HCT116 (cell line): ENCODE measurements at regions not wholly inside any gene's neighbourhood (a gene's known extent, or its start where the extent isn't known, plus 50 kb on each side); places are given as distances from the start of the nearest gene placed in this dataset.

Experiments
- ATAC-seq: fragments of 200-7000 bp; cut with Tn5 transposase; 2 replicates; pipeline ENCODE4 v1.9.1; 2020; ENCODE audit warnings: mild to moderate bottlenecking, moderate library complexity
- BruUV-seq: library from RNA; stranded (reverse); fragments of 400-500 nt; replicated peaks from 2 replicates; lab custom pipeline; 2021; lab: Mats Ljungman, UMichigan
- CTCF ChIA-PET: fragments of 300-600 bp; sonication (Branson Sonifier 250); formaldehyde crosslinking; loops from one replicate; lab custom pipeline; 2021; ENCODE audit warnings: antibody characterized with exemption; lab: Charles Lee
- POLR2A ChIA-PET: fragments of 300-600, 350-600 bp; sonication (Branson Sonifier 250); formaldehyde crosslinking; loops from one replicate; lab custom pipeline; 2021; ENCODE audit warnings: antibody characterized with exemption; lab: Charles Lee
- RAD21 ChIA-PET, 2 experiments: fragments of 300-600 bp; sonication (Branson Sonifier 250); formaldehyde crosslinking; loops; one replicate each; lab custom pipeline; 2023; ENCODE audit warnings: low total read pairs in 2 of 2; ENCODE audit not compliant: uncharacterized antibody in 2 of 2, unreplicated experiment in 2 of 2, low non-redundant PET in 1 of 2; lab: Charles Lee
- DNase-seq: peaks from one replicate; pipeline ENCODE4 v3.0.0-alpha.2; 2010; ENCODE audit warnings: low read depth, low spot score
- H2AFZ ChIP-seq: fragments of 200-600 bp; shearing (Covaris generic), sonication (generic); 2 replicates; pipeline ENCODE4 v1.6.1; 2017; ENCODE audit warnings: low read depth, mixed run types, mixed read lengths, antibody characterized with exemption, low read length; ENCODE audit not compliant: poor library complexity, severe bottlenecking
- H3K27ac ChIP-seq: 2 replicates; pipeline ENCODE4 v1.5.1; 2012; ENCODE audit warnings: low read depth, low read length
- H3K27me3 ChIP-seq: fragments of 200-600 bp; sonication (generic); 2 replicates; pipeline ENCODE4 v1.6.1; 2016; ENCODE audit warnings: mixed run types, low read length, mixed read lengths; ENCODE audit not compliant: insufficient read depth
- H3K36me3 ChIP-seq, 2 experiments: fragments of 200-500 bp in 1 of 2; fragments of 200-600 bp in 1 of 2; sonication (Bioruptor generic) in 1 of 2; sonication (generic) in 1 of 2; 2 replicates each; pipeline versions ENCODE4 v1.5.1 to v1.6.1; 2014 to 2016; ENCODE audit warnings: low read length in 2 of 2, inconsistent platforms in 1 of 2, mixed read lengths in 1 of 2, mixed run types in 1 of 2; ENCODE audit not compliant: insufficient read depth in 2 of 2, control insufficient read depth in 1 of 2
- H3K4me1 ChIP-seq, 2 experiments: fragments of 200-600 bp in 1 of 2; sonication (generic) in 1 of 2; 2 replicates each; pipeline versions ENCODE4 v1.5.1 to v1.6.1; 2012 to 2017; ENCODE audit warnings: low read length in 2 of 2, inconsistent platforms in 1 of 2, mild to moderate bottlenecking in 1 of 2, mixed read lengths in 1 of 2, mixed run types in 1 of 2, moderate library complexity in 1 of 2; ENCODE audit not compliant: insufficient read depth in 2 of 2, control insufficient read depth in 1 of 2
- H3K4me2 ChIP-seq: fragments of 200-600 bp; sonication (generic); 2 replicates; pipeline ENCODE4 v1.6.1; 2017; ENCODE audit warnings: mixed run types, low read length, mixed read lengths
- H3K4me3 ChIP-seq, 2 experiments: fragments of 200-600 bp in 1 of 2; sonication (generic) in 1 of 2; replicated peaks in 1 of 2; 2 replicates each; pipeline ENCODE4 v1.5.1; 2011 to 2016; ENCODE audit warnings: low read length in 2 of 2, control low read depth in 1 of 2, low read depth in 1 of 2, mild to moderate bottlenecking in 1 of 2, mixed read lengths in 1 of 2, mixed run types in 1 of 2
- H3K79me2 ChIP-seq: fragments of 200-600 bp; sonication (generic); 2 replicates; pipeline ENCODE4 v1.6.1; 2017; ENCODE audit warnings: mild to moderate bottlenecking, mixed run types, low read length, moderate library complexity, mixed read lengths; ENCODE audit not compliant: insufficient read depth
- H3K9ac ChIP-seq: fragments of 200-600 bp; sonication (generic); 2 replicates; pipeline ENCODE4 v1.6.1; 2016; ENCODE audit warnings: low read length, mixed read lengths
- H3K9me2 ChIP-seq: fragments of 200-600 bp; sonication (generic), shearing (Covaris generic); 2 replicates; pipeline ENCODE4 v1.6.1; 2017; ENCODE audit warnings: mixed run types, mild to moderate bottlenecking, moderate library complexity; ENCODE audit not compliant: insufficient read depth
- H3K9me3 ChIP-seq, 2 experiments: fragments of 200-500 bp in 1 of 2; fragments of 200-600 bp in 1 of 2; sonication (Bioruptor generic) in 1 of 2; sonication (generic) in 1 of 2; 2 replicates each; pipeline ENCODE4 v1.6.1; 2014 to 2017; ENCODE audit warnings: low read length in 2 of 2, mixed read lengths in 2 of 2, inconsistent platforms in 1 of 2, low read depth in 1 of 2, mild to moderate bottlenecking in 1 of 2, mixed run types in 1 of 2, moderate library complexity in 1 of 2; ENCODE audit not compliant: control insufficient read depth in 1 of 2, insufficient read depth in 1 of 2
- H4K20me1 ChIP-seq: fragments of 200-600 bp; sonication (generic), shearing (Covaris generic); 2 replicates; pipeline ENCODE4 v1.6.1; 2017; ENCODE audit warnings: mixed run types, mild to moderate bottlenecking, moderate library complexity; ENCODE audit not compliant: insufficient read depth
- CBX3 ChIP-seq: IDR thresholded peaks from 2 replicates; pipeline ENCODE4 v1.6.1; 2012; ENCODE audit warnings: low read depth
- CEBPB ChIP-seq: IDR thresholded peaks from 2 replicates; pipeline ENCODE4 v1.6.1; 2012; ENCODE audit warnings: low read depth
- EGR1 ChIP-seq: IDR thresholded peaks from 2 replicates; pipeline ENCODE4 v1.6.1; 2012; ENCODE audit warnings: low read depth
- EZH2 ChIP-seq: fragments of 200-600 bp; sonication (generic); IDR thresholded peaks from 2 replicates; pipeline ENCODE4 v1.6.1; 2017; ENCODE audit warnings: antibody characterized with exemption, mixed run types
- EZH2phosphoT487 ChIP-seq: fragments of 200-600 bp; IDR thresholded peaks from 2 replicates; pipeline ENCODE4 v1.6.1; 2018; ENCODE audit warnings: antibody characterized with exemption, borderline replicate concordance
- FOSL1 ChIP-seq: IDR thresholded peaks from 2 replicates; pipeline ENCODE4 v1.6.1; 2012; ENCODE audit warnings: low read depth
- JUND ChIP-seq: IDR thresholded peaks from 2 replicates; pipeline ENCODE4 v1.6.1; 2012
- POLR2A ChIP-seq: IDR thresholded peaks from 2 replicates; pipeline ENCODE4 v1.7.0; 2011; ENCODE audit warnings: borderline replicate concordance; ENCODE audit not compliant: insufficient read depth, insufficient read length; ENCODE audit errors: extremely low read depth
- RAD21 ChIP-seq: IDR thresholded peaks from 2 replicates; pipeline ENCODE4 v1.6.1; 2012; ENCODE audit warnings: low read depth, mild to moderate bottlenecking
- SP1 ChIP-seq: IDR thresholded peaks from 2 replicates; pipeline ENCODE4 v1.6.1; 2012; ENCODE audit warnings: low read depth
- SRF ChIP-seq: IDR thresholded peaks from 2 replicates; pipeline ENCODE4 v1.6.1; 2012; ENCODE audit warnings: low read depth
- TCF7L2 ChIP-seq: IDR thresholded peaks from 2 replicates; pipeline ENCODE4 v1.7.0; 2011; ENCODE audit warnings: borderline replicate concordance, inconsistent platforms; ENCODE audit not compliant: insufficient read depth, insufficient read length; ENCODE audit errors: extremely low read depth
- YY1 ChIP-seq: IDR thresholded peaks from 2 replicates; pipeline ENCODE4 v1.6.1; 2011; ENCODE audit warnings: low read length, low read depth, moderate library complexity, mild to moderate bottlenecking; ENCODE audit not compliant: insufficient replicate concordance; ENCODE audit errors: extremely low read depth
- ZNF274 ChIP-seq: fragments of 200-500 bp; sonication (Bioruptor generic); IDR thresholded peaks from 2 replicates; pipeline ENCODE4 v1.6.1; 2014; ENCODE audit warnings: mild to moderate bottlenecking, low read depth, low read length, inconsistent platforms
- intact Hi-C: fragments of 100-400 bp; cut with micrococcal nuclease; formaldehyde crosslinking; loops from 2 replicates; pipeline ENCODE4 v1.10.0; 2022
- TF ChIP-seq, protein P1 (sequence below): IDR thresholded peaks from 2 replicates; pipeline ENCODE4 v1.6.1; 2012

DNA sequence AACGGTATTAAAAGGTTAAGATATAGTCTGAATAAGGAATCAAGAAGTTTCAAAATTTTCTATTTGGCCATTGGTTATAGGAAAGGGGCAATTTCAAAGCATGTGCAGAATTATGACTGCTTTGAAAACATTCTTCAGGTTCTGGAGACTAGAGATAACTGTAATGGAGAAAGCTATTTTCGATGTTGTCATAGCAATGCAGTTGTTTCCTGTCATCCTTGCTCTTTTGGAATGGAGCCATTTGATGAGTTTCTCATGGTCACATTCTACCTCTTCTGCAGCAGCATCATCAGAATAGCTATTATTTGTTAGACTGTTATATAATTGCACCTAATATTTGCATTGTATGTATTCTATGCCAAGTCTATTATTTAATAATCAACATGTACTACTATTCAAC lies 368.2 kb upstream of the NR3C2 start (continued):
- TF ChIP-seq JUND (no peak), EGR1 (no peak), EZH2 (no peak)

DNA sequence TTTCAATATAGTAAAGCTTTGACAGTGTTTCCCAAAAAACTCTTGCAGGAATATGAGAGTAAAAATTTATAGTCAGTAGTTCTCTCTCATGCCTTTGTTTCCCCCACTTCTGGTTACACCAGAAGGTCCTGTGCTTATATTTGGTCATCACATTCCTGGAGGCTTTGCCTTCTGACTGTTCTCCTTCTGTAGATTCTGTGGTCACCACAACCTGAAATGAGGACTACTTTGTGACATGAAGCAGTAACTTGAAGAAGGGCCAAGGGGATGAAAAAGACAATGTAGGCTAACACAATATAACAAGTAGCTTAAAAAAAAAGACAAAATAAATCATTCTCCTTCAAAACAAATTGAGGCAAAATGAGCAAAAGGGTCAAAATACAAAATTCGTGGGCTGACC lies 366.2 kb upstream of the NR3C2 start:
- Histone ChIP-seq H3K9me2 (no peaks in the 10 kb centered on the region), H3K27ac (no peak overlapping the region)
- RAD21 ChIA-PET = no interaction called here
- TF ChIP-seq SRF = no peak
- no peak for TF ChIP-seq RAD21
- TF ChIP-seq CBX3 = no peak
- TF ChIP-seq EGR1 = no peak
- TF ChIP-seq EZH2 = no peak
- TF ChIP-seq, protein P1, sequence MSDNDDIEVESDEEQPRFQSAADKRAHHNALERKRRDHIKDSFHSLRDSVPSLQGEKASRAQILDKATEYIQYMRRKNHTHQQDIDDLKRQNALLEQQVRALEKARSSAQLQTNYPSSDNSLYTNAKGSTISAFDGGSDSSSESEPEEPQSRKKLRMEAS = no peak
- TF ChIP-seq TCF7L2 = no peak
- no peak for TF ChIP-seq ZNF274
- TF ChIP-seq FOSL1 = no peak
- TF ChIP-seq YY1 = no peak
- no peak for TF ChIP-seq SP1
- no peak for TF ChIP-seq CEBPB
- no peak for TF ChIP-seq POLR2A
- no peak for TF ChIP-seq EZH2phosphoT487
- TF ChIP-seq, all 23 proteins: peak for 0
- DNase-seq (no peak), ATAC-seq (no peak)
- Histone ChIP-seq H2AFZ (no peak overlapping the region), H3K36me3 (no peaks in the 10 kb centered on the region), H3K4me1 (no peaks in the 10 kb centered on the region), H3K9me3 (no peaks in the 10 kb centered on the region), H3K9ac (no peak overlapping the region), H3K4me2 (no peak overlapping the region), H3K4me3 (no peak overlapping the region), H3K27me3 (no peaks in the 10 kb centered on the region), H4K20me1 (no peaks in the 10 kb centered on the region), H3K79me2 (no peaks in the 10 kb centered on the region)
- no TSS peak for BruUV-seq
- ChIA-PET CTCF (no interaction called here), POLR2A (no interaction called here)
- intact Hi-C loops = no loop called here
